Cardiac muscle cell (in vitro differentiated cells and primary cell): ENCODE measurements at regions not wholly inside any gene's neighbourhood (a gene's known extent, or its start where the extent isn't known, plus 50 kb on each side); places are given as distances from the start of the nearest gene placed in this dataset.
A peak's percentile ranks its signal among the peaks of the same experiment; 100 is the strongest.

ENCODE experiments used
- DNase-seq, 2 donors: peaks; one replicate each; pipeline versions ENCODE4 v3.0.0 to v3.0.0-alpha.2; 2010 to 2017; ENCODE audit warnings: low read depth in 1 of 2, low spot score in 1 of 2
- H3K27ac ChIP-seq: fragments of 200-600 bp; sonication (generic); 2 replicates; pipeline ENCODE4 v1.5.1; 2016
- H3K27me3 ChIP-seq: fragments of 200-600 bp; sonication (generic); 2 replicates; pipeline ENCODE4 v1.6.0; 2016; ENCODE audit warnings: control low read depth
- H3K36me3 ChIP-seq: fragments of 200-600 bp; sonication (generic); 2 replicates; pipeline ENCODE4 v1.5.1; 2016; ENCODE audit warnings: control low read depth
- H3K4me1 ChIP-seq: fragments of 200-600 bp; sonication (generic); 2 replicates; pipeline ENCODE4 v1.8.1; 2017; ENCODE audit warnings: low read depth, mild to moderate bottlenecking, mixed run types
- H3K4me3 ChIP-seq: fragments of 200-600 bp; sonication (generic); 2 replicates; pipeline ENCODE4 v1.5.1; 2016; ENCODE audit warnings: mild to moderate bottlenecking
- H3K9me3 ChIP-seq: fragments of 200-600 bp; sonication (generic); 2 replicates; pipeline ENCODE4 v1.5.1; 2017; ENCODE audit warnings: low read depth, mild to moderate bottlenecking, control low read depth
- TF ChIP-seq, protein P1 (sequence below): IDR thresholded peaks from 2 replicates; pipeline ENCODE4 v1.5.1; 2012; ENCODE audit warnings: low read depth, mild to moderate bottlenecking, low read length

DNA sequence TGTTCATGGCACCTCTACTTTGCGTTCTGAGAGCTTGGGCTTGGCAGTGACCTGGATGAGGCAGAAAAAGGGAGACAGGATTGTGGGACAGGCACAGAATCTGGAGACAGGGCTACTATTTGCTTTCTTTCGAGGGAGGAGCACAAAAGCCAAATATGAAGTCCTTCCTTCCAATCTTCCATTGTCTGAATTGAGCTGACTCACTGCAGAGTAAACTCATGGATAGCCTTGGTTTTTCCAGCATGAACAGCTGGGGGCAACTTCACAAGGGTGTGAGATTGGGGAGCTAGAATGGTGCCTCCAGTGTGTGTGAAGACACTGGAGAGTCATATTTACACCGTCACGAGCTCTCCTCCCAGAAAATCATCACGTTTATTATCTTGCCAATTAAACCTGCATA is 55.6 kb upstream of the NRP1 start:
- Histone ChIP-seq H3K9me3 (no peaks in the 10 kb centered on the region), H3K36me3 (no peaks in the 10 kb centered on the region), H3K27ac (no peak overlapping the region), H3K4me1 (no peaks in the 10 kb centered on the region), H3K4me3 (no peak overlapping the region), H3K27me3 (no peaks in the 10 kb centered on the region)
- DNase-seq: no peak
- TF ChIP-seq, protein P1, sequence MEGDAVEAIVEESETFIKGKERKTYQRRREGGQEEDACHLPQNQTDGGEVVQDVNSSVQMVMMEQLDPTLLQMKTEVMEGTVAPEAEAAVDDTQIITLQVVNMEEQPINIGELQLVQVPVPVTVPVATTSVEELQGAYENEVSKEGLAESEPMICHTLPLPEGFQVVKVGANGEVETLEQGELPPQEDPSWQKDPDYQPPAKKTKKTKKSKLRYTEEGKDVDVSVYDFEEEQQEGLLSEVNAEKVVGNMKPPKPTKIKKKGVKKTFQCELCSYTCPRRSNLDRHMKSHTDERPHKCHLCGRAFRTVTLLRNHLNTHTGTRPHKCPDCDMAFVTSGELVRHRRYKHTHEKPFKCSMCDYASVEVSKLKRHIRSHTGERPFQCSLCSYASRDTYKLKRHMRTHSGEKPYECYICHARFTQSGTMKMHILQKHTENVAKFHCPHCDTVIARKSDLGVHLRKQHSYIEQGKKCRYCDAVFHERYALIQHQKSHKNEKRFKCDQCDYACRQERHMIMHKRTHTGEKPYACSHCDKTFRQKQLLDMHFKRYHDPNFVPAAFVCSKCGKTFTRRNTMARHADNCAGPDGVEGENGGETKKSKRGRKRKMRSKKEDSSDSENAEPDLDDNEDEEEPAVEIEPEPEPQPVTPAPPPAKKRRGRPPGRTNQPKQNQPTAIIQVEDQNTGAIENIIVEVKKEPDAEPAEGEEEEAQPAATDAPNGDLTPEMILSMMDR: no peak

- TF ChIP-seq, protein P1: no peak
Measured at GRCh38 chr10:33388785-33389184, 54.3 kb upstream of the NRP1 start.

GRCh38 chr10:33388382-33388781 is 53.9 kb upstream of the NRP1 start:
- H3K27me3 ChIP-seq: no peaks in the 10 kb centered on the region
- DNase-seq: no peak
- H3K36me3 ChIP-seq: no peaks in the 10 kb centered on the region
- no peak overlapping the region for H3K4me3 ChIP-seq
- no peaks in the 10 kb centered on the region for H3K9me3 ChIP-seq
- no peaks in the 10 kb centered on the region for H3K4me1 ChIP-seq
- TF ChIP-seq, protein P1: no peak
- no peak overlapping the region for H3K27ac ChIP-seq

More at GRCh38 chr10:33388785-33389184, 54.3 kb upstream of the NRP1 start:
- Histone ChIP-seq H3K9me3 (no peaks in the 10 kb centered on the region), H3K27me3 (no peaks in the 10 kb centered on the region), H3K27ac (no peak overlapping the region), H3K36me3 (no peaks in the 10 kb centered on the region), H3K4me3 (no peak overlapping the region), H3K4me1 (no peaks in the 10 kb centered on the region)
- no peak for DNase-seq

DNA sequence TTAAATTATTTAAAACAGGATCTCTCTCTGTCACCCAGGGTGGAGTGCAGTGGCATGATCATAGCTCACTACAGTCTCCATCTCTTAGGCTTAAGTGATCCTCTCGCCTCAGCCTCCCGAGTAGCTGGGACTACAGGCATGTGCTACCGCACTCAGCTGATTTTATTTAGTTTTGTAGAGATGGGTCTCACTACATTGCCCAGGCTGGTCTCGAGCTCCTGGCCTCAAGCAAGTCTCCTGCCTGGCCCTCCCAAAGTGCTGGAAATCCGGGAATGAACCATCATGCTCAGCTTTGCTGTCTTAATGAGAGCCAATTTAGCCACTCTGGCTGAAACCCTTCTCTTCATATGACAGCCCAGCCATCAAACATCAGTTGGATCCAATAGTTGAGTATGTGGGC is 53.3 kb upstream of the NRP1 start:
- DNase-seq: no peak
- Histone ChIP-seq H3K36me3 (no peaks in the 10 kb centered on the region), H3K4me1 (no peaks in the 10 kb centered on the region), H3K4me3 (no peak overlapping the region), H3K9me3 (no peaks in the 10 kb centered on the region), H3K27me3 (no peaks in the 10 kb centered on the region), H3K27ac (no peak overlapping the region)
- TF ChIP-seq, protein P1: no peak

- no peaks in the 10 kb centered on the region for H3K36me3 ChIP-seq
- H3K27ac ChIP-seq: no peak overlapping the region
- DNase-seq: peak in 1 of 2 donors; percentile 83
- H3K4me3 ChIP-seq: no peak overlapping the region
- no peaks in the 10 kb centered on the region for H3K9me3 ChIP-seq
- no peaks in the 10 kb centered on the region for H3K27me3 ChIP-seq
- peaks cover 5% of the 10 kb centered on the region for H3K4me1 ChIP-seq
- TF ChIP-seq, protein P1: no peak
Measured at GRCh38 chr10:33386926-33387325, 52.5 kb upstream of the NRP1 start.

- Histone ChIP-seq H3K4me1 (peaks cover 6% of the 10 kb centered on the region), H3K27ac (no peak overlapping the region), H3K27me3 (no peaks in the 10 kb centered on the region), H3K4me3 (no peak overlapping the region), H3K36me3 (no peaks in the 10 kb centered on the region), H3K9me3 (no peaks in the 10 kb centered on the region)
- no peak for DNase-seq
- TF ChIP-seq, protein P1: no peak
Measured at GRCh38 chr10:33385686-33386085, 51.2 kb upstream of the NRP1 start.
